ENCODE measurements at regions not wholly inside any gene's neighbourhood (a gene's known extent, or its start where the extent isn't known, plus 50 kb on each side); places are given as distances from the start of the nearest gene placed in this dataset.

GRCh38 chr3:87488765-87489164, 212.4 kb upstream of the POU1F1 start:
- no peak for TF ChIP-seq CTCF (IDR thresholded peaks at IDR 0.05 in 4 of 5, conservative IDR thresholded peaks at IDR 0.05 in 1 of 5)
- TF ChIP-seq POLR2A (IDR thresholded peaks at IDR 0.05), result no peak

Measured in gastrocnemius medialis (tissue), 4 donors.